ENCODE measurements at regions not wholly inside any gene's neighbourhood (a gene's known extent, or its start where the extent isn't known, plus 50 kb on each side); places are given as distances from the start of the nearest gene placed in this dataset.

DNA sequence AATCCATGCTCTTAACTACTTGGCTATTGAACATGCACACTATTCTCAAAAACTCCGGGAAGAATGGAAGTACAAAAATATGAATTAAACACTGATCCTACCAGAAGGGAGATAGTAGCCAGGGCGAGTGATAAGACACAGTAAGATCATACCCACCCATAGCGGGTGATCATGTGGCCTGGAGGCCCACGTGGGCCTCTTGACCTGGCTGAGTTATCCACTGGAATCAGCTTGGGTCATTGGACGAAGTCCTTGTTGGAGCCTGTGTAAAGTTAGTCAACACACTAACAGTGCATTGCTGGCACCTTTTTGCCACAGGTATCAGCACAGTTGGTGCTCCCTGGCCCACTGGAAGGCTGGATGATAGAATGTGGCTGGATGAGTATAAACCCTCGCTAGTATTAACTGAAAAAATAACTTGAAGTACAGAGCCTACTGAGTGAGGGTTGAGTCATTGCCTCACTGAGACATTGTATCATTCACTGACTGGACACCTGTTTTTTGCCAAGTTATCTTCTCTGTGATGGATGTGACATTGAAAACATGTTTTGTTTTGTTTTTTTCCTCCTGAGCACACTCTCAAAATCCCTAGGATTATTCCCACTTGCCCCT lies 149.2 kb upstream of the FUT8 start:
- DNase-seq (ENCODE audit: low read depth in 1 of 2, low spot score in 1 of 2): no peak
- H3K27ac ChIP-seq: no peak overlapping the region

DNA sequence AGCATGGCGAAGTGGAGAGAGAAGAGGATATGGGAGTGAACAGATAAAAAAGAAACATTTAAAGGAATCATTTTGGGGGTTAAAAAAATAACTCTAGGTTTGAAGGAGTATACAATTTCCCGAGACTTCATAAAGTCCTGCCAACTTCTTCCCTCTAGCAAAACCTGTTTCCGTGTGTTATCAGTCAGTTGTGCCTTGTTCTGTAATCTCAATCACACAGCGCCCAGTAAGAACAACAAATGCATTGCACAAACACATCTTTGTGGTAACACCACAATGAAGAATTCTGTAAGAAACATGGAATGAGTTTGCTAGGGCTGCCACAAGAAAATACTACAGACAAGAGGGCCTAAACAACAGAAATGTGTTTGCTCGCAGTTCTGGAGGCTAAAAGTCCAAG lies 144.7 kb upstream of the FUT8 start:
- no peaks in the 10 kb centered on the region for H3K36me3 ChIP-seq
- peak in 1 of 2 donors; percentile 83 for DNase-seq (ENCODE audit: low read depth in 1 of 2, low spot score in 1 of 2)
- no peak overlapping the region for H3K4me3 ChIP-seq
- H3K27me3 ChIP-seq: no peaks in the 10 kb centered on the region
- TF ChIP-seq, protein P1, sequence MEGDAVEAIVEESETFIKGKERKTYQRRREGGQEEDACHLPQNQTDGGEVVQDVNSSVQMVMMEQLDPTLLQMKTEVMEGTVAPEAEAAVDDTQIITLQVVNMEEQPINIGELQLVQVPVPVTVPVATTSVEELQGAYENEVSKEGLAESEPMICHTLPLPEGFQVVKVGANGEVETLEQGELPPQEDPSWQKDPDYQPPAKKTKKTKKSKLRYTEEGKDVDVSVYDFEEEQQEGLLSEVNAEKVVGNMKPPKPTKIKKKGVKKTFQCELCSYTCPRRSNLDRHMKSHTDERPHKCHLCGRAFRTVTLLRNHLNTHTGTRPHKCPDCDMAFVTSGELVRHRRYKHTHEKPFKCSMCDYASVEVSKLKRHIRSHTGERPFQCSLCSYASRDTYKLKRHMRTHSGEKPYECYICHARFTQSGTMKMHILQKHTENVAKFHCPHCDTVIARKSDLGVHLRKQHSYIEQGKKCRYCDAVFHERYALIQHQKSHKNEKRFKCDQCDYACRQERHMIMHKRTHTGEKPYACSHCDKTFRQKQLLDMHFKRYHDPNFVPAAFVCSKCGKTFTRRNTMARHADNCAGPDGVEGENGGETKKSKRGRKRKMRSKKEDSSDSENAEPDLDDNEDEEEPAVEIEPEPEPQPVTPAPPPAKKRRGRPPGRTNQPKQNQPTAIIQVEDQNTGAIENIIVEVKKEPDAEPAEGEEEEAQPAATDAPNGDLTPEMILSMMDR (IDR thresholded peaks at IDR 0.05; ENCODE audit: low read depth, low read length): no peak
- H3K4me1 ChIP-seq (ENCODE audit: low read depth): no peaks in the 10 kb centered on the region
- H3K9me3 ChIP-seq (ENCODE audit: low read depth): no peaks in the 10 kb centered on the region
- no peak overlapping the region for H3K27ac ChIP-seq

More for the DNA sequence above, 149.2 kb upstream of the FUT8 start:
- no peaks in the 10 kb centered on the region for H3K9me3 ChIP-seq (ENCODE audit: low read depth)
- no peaks in the 10 kb centered on the region for H3K27me3 ChIP-seq
- TF ChIP-seq, protein P1 (IDR thresholded peaks at IDR 0.05; ENCODE audit: low read depth, low read length): no peak
- no peak overlapping the region for H3K4me3 ChIP-seq
- H3K4me1 ChIP-seq (ENCODE audit: low read depth): no peaks in the 10 kb centered on the region
- no peaks in the 10 kb centered on the region for H3K36me3 ChIP-seq

DNA sequence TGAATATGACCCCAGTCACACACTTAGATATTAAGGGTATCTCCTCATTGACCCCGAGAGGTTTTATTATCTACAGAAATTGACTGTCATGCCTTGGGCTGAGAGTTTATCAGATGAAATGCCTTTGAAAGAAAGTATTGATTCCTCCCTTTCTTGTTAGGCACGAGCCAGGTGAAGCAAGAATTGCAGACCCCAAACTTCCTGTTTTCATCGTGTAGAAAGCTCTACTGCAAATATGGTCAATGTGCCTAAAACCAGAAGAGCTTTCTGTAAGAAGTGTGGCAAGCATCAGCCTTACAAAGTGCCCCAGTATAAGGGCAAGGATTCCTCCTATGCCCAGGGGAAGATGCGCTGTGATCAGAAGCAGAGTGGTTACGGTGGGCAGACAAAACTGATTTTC lies 143.9 kb upstream of the FUT8 start:
- Histone ChIP-seq H3K4me1 (ENCODE audit: low read depth) (no peaks in the 10 kb centered on the region), H3K27ac (no peak overlapping the region), H3K27me3 (no peaks in the 10 kb centered on the region), H3K36me3 (no peaks in the 10 kb centered on the region), H3K4me3 (no peak overlapping the region), H3K9me3 (ENCODE audit: low read depth) (no peaks in the 10 kb centered on the region)
- no peak for DNase-seq (ENCODE audit: low read depth in 1 of 2, low spot score in 1 of 2)
- TF ChIP-seq, protein P1 (IDR thresholded peaks at IDR 0.05; ENCODE audit: low read depth, low read length): no peak

DNA sequence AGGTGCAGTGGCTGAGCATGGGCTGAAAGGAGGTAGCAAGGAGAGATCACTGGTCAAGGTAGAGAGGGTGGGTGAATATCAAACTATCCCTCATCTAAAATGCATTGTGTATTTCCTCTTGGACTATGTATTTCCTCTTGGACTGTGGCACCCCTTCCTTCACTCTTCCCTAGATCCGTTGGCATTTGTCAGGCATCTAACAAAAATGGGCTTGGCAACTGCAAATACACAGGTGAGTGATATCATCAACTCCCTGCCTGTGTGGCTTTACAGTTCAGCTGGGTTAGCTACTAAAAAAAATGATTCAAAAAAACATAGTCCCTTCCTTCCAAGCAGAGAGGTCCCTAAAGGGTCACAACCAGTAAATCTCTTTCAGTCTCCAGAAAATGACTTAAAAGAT lies 142.8 kb upstream of the FUT8 start:
- Histone ChIP-seq H3K4me1 (ENCODE audit: low read depth) (no peaks in the 10 kb centered on the region), H3K27ac (no peak overlapping the region), H3K27me3 (no peaks in the 10 kb centered on the region), H3K4me3 (no peak overlapping the region), H3K9me3 (ENCODE audit: low read depth) (no peaks in the 10 kb centered on the region), H3K36me3 (no peaks in the 10 kb centered on the region)
- TF ChIP-seq, protein P1 (IDR thresholded peaks at IDR 0.05; ENCODE audit: low read depth, low read length): no peak
- DNase-seq (ENCODE audit: low read depth in 1 of 2, low spot score in 1 of 2): no peak

DNA sequence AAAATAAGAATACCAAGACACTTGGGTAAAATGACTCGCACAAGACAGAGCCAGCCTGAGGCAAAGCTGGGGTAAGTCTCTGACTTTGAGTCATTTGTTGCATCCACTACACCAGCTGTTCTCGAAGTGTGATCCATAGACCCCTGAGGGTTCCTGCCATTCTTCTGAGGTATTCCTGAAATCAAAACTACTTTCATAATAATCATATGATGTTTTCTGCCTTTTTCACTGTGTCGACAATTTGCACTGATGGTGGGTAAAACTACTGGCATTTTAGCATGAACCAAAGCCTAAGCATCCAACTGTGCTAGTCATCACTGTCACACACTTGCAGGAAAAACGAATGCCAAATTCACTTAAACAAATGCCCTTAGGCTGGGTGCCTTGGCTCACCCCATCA lies 135.5 kb upstream of the FUT8 start:
- Histone ChIP-seq H3K27me3 (no peaks in the 10 kb centered on the region), H3K4me3 (no peak overlapping the region), H3K9me3 (ENCODE audit: low read depth) (no peaks in the 10 kb centered on the region), H3K4me1 (ENCODE audit: low read depth) (no peaks in the 10 kb centered on the region), H3K36me3 (no peaks in the 10 kb centered on the region), H3K27ac (no peak overlapping the region)
- TF ChIP-seq, protein P1 (IDR thresholded peaks at IDR 0.05; ENCODE audit: low read depth, low read length): no peak
- DNase-seq (ENCODE audit: low read depth in 1 of 2, low spot score in 1 of 2): no peak

Measured in cardiac muscle cell (in vitro differentiated cells and primary cell).